GM21576 (cell line): ENCODE measurements at regions not wholly inside any gene's neighbourhood (a gene's known extent, or its start where the extent isn't known, plus 50 kb on each side); places are given as distances from the start of the nearest gene placed in this dataset.

Source experiments
- ATAC-seq: cut with Tn5 transposase; IDR thresholded peaks from one replicate; pipeline ENCODE4 v1.9.1; 2021; ENCODE audit warnings: mild to moderate bottlenecking, moderate library complexity; ENCODE audit not compliant: unreplicated experiment

DNA sequence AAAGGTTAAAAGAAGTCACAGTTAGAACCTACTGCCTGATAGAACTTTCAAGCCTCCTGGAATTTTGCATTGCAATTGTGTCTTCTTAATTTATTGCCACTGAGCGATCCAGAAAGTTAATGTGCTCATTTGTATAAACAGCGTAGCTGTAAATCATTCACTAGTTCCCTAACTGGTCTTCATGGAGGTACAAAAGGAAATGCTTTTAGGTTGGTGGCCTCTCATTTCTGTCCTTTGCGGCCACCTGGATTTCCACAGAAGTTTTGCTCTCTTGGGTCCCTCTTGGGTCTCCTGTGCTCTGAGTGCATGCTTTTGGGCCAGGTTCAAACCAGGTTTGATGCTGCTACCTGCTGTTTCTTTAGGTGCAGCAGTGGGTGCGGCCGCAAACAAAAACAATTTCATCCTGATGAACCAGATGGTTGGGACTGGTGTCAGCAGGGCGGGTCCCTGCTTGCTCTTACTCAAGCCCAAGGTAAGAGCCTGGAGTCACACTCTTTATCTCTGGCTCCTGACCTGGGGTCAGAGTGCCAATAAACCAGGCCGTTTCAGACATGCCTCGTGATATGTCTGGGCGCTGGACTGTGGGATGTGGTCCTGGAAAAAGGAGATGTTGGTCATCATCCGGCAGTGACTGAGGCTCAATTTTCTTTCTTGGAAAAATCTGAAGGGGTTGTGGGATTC, 270.1 kb downstream of the PTTG2 start:
- no peak for ATAC-seq

DNA sequence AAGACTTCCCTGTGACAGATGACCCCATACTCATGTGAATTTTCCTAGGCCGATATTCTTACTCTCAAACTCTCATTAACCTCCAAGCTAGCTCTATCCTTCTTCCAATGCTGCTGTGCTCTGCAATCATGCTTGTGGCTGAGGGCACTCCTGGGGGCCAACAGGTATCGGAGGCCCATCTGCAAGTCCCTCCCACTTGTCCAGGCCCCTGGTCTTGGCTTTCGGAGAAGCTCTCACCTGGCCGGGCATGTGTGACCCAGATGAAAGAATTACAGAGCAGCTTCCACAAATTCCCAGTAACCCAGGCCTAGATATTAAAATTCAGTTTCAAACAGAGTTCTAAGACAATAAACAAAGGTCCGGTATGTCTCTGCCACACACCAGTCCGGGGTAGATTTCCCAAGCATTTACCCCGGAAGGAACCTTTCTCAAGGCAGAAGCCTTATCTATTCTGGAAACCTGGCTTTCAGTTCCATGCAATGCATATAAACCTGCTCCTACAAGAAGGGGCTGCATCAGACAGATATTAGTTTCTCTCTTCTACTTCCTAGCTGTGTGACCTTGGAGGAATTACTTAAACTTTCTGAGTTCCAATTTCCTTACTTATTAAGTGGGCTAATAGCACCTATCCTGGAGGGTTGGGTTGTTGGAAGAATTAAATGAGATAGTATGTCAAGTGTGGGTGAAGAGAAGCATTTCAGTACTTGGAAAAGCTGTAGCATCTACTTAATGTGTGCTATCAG, 270.8 kb downstream of the PTTG2 start:
- no peak for ATAC-seq

DNA sequence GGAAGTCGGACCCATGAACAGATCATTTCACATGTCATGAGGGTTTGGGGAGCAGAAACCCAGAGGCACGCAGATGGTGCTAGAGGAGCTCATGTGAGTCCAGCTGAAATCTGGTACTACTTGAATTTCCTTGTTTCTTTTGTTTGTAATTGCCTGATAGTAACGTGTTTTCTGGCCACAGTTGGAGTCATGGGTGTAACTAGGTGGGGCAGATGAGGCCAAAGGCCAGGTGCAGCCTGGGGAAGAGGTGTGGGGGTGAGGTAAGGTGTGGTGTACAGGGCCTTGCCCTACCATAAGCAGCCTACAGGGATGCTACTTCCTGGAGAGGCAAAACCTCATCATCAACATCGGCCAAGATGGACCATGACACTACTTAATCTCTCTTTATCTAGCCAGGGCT, 271.4 kb downstream of the PTTG2 start:
- no peak for ATAC-seq

DNA sequence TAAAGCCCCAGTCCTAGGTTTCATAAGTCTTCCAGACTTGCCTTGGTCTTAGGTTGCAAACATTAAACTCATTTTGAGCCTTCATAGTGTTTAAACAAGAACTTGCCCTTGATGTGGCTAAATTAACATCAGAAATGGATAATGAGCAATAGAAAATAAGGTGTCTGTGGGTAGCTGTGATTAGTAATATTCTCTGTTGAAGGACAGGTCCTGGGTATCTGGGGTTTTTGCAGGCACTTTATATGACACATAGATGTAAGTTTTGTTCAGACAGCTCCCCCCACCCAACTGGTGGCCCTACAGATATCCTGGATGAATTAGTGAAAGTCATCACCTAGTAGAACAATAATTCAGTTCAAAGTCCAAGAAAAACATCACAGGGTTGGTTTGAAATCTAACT, 272.5 kb downstream of the PTTG2 start:
- ATAC-seq = no peak

DNA sequence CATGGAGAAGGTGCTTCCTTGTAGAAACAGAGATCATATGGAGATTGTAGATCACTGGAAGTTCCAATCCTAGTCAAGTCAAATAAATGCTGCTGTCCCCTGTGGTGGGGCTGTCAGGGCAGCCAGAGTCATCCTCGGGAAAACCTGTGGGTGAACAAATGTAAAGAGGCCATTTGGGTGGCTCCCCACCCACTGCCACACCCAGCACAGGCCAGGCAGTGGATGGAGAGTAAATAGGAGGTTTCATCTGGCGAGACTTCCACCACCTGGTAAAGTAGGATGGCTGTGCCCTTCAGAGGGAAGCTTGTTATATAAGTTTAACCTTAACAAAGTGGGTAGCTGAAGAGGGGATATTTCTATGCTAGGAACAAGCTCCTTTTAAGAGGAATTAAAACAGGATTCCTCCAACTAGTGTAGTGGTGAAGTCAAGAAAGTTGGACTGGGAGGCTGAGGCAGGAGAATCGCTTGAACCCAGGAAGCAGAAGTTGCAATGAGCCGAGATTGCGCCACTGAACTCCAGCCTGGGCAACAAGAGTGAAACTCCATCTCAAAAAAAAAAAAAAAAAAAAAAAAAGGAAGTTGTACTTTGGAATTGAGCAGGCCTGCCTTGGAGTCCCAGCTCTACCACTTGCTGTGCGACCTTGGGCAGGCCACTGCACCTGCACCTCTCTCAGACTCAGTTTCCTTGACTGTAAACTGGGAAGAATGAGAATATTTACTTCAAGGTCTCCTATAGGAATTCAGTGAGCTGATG, 273.7 kb downstream of the PTTG2 start:
- ATAC-seq = no peak

DNA sequence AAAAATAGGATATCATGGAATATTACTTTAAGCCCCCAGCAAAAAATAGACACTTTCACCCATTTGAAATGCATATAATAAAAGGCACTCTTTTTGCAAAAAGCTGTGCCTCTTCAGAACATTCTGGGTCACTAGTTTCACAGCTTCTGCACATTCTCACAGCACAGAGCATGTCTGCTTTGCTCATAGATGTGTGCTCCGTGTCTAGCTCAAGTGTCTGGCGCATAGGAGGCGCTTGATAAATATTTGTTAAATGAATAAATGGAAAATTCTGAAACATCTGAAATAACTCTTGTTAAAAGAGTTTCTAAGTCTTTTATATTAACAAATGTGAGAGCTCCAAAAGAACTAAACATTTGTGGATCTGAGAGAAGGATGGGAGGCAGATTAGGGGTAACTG, 275.2 kb downstream of the PTTG2 start:
- ATAC-seq = no peak

DNA sequence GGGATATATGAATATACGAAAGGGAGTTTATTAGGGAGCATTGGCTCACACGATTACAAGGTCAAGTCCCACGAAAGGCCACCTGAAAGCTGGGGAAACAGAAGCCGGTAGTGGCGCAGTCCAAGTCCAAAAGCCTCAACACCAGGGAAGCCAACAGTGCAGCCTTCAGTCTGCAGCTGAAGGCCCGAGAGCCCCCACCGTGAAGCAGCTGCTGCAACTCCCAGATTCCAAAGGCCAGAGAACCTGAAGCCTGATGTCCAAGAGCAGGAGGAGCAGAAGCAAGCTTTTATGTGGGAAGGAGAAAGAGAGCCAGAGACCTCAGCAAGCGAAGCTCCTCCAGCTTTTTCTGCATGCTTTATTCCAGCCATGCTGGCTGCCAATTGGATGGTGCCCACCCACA, 275.8 kb downstream of the PTTG2 start:
- no peak for ATAC-seq

DNA sequence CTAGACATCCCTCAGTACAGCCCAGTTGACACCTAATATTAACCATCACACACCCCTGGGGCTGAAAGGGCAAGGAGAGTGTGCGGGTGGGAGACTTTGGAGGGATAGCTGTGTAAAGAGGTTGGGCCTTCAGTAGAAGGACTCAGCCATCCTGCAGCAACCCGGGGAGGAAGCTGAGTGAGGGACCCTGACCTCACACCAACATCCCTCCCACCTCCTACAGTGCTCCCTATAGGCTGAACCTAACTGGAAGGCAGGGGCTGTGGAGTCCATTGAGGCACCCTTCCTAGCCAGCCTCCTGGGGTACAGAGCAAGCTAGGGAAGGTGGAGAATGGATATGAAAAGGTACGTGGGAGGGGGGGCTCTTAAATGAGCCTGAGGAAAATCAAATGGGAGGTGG, 276.3 kb downstream of the PTTG2 start:
- no peak for ATAC-seq

DNA sequence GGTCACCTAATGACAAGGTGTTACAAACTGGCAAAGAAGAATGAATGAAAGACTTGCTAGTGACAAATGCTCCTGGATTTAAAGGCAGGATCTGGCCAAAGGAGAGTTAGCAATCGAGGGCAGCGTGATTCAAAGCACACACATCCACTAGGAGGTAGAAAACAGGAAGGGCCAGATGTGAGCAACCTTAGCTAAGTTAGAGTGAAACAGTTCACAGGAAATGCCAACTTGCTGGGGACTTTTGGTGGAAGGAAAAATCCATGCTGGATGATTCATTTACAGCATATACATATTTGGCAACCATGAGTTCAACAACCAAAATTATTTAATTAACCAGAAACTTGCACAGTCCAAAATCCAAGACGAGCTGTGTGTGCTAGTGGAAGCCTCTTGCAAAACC, 276.9 kb downstream of the PTTG2 start:
- no peak for ATAC-seq

DNA sequence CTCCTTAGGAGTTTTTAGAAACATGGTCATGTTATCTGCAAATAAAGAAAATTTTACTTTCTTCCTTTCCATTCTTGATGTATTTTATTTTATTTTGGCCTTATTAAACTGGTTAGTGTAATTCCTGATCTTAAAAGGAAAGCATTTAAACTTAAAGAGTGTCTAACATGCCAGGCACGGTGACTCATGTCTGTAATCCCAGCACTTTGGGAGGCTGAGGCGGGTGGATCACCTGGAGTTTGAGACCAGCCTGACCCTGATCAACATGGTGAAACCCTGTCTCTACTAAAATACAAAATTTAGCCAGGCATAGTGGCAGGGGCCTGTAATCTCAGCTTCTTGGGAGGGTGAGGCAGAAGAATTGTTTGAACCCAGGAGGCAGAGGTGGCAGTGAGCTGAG, 281.3 kb downstream of the PTTG2 start:
- ATAC-seq = no peak

DNA sequence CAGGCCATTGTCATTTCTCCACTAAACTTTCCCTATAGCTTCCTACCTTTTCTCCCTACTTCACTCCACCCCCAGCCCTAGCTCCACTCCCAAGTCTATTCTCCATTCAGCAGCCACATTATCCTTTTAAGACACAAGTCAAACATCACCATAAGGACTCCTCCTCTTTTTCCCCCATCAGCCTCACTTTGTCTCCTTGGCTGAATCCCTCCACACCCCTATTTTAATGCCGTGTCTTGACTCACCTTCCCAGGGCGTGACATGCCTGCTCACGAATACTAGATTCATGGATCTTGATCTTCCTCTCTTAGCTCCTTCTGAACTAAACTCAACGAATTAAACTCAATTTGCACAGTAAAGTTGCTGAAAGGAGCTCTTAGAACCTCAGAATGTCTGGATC, 281.9 kb downstream of the PTTG2 start:
- no peak for ATAC-seq

DNA sequence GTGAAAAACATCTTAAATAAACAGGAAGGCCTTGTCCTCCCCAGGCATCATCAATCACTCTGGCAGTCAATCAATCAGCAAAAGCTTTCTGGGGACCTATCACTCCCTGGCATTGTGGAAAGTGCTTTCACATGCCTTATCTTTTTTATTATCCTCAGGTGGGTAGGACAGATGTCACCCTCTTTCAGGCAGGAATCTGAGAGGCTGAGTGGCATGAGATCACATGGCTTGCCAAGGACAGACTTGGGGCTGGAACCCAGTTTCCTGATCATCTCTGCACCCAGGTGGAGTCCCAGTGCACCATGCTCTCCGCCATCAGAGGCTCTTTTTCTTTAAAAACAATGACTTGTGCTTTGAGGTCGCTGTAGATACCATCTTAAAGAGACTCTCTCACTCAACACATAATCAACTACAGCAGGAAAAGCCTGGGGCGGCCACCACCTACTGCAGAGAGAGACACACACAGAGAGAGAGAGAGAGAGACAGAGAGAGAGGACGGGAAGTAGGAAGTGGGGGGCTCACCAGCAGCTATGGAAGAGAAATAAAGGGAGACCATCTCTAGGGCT, 282.7 kb downstream of the PTTG2 start:
- ATAC-seq = no peak

DNA sequence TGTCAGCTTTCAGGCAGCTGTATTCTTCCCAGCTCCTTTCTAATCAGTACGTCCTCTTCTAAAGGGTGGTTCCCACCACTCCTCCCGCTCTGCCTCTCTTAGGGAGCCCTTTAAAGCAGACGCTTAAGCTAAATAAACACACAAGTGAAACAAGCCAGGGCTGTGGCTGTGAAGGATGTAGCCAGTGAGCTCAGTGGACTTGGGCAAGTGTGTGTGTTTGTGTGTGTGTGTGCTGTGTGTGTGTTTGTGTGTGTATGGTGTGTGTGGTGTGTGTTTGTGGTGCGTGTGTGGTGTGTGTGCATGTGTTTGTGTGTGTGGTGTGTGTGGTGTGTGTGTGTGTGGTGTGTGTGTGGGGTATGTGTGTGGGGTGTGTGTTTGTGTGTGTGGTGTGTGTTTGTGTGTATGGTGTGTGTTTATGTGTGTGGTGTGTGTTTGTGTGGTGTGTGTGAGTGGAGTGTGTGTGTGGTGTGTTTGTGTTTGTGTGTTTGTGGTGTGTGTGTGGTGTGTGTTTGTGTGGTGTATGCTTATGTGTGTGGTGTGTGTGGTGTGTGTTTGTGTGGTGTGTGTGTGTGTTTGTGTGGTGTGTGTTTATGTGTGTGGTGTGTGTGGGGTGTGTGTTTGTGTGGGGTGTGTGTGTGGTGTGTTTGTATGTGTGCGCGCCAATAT, 283.3 kb downstream of the PTTG2 start:
- no peak for ATAC-seq

DNA sequence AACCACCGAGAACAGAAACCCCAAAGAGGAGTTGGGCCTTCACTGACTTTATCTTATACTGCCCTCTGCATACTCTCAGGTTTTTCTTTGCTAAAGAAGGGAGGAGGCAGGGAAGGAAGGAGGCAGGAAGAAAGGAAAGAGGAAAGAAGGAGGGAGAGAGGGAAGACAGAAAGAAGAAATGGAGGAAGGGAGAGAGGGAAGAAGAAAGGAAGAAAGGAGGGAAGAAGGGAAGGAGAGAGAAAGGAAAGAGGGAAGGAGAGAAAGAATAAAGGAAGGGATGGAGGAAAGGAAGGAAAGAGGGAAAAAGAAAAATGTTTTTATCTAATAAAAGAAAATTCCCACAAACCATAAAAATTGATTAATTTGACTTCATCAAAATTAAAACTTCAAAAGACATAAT, 294.6 kb downstream of the PTTG2 start:
- no peak for ATAC-seq

DNA sequence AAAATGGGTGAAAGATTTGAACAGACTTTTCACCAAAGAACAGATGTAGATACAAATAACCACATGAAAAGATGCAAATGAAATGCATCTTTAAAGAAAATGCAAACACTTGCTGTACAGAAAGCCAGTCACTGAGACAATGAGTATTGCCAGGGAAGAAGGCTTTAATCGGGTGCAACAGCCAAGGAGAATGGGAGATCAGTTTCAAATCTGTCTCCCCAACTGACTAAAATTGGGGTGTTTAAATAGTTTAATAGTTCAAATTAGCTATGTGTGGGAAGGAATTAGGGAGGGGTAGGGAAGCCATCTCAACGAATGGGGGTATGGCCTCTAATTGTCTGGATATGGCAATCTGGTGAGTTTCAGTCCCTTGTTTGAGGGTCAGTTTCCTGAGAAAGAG, 295.4 kb downstream of the PTTG2 start:
- no peak for ATAC-seq

DNA sequence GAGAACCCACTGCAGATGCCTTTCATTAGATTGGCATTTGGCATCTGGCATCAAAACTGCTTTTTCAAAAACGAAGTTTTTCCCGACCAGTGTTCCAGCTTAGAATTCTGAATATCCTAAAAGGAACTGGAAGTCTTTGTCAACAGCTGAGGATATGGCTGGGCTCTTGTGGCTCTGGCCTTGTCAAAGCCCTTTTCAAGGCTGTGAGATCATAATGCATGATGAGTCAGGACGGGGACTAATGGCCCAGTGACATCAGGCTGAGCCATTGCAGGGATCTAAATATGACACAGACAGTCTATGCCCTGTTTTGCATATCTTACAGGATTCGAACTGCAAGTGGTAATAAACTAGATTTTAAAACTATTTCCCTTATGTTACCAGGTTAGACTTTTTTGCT, 306.4 kb downstream of the PTTG2 start:
- ATAC-seq = no peak

DNA sequence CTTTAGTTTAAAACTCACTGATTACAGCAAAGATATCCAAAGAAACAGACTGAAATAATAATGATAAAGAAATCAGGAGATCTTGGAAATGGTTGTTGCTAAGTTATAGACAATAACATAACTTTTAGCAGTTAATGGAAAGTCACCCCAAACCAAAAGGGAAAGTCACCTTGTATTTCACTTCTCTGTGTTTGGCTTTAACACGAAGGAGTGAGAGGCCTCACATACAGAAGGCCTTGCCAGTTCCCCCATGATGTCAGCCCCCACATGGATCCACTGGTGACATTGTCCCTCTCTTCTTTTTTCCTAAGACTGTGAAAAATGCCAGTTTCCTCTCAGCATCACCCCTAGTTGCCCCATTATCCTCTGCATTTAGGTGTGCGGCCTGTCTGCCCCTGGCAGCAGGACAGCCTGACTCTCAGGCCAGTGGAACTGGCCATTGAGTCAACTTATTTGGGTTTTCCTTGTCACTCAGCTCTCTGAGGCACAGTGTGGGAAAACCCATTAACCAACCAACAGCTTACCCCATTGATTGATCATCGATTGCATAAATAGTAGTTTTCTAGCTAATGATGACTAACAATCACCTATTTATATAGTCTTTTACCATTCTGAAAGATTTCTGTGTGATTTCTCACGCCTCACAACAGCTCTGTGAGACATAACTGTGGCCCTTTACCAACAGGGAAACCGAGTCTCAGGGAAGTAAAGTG, 308.1 kb downstream of the PTTG2 start:
- no peak for ATAC-seq

DNA sequence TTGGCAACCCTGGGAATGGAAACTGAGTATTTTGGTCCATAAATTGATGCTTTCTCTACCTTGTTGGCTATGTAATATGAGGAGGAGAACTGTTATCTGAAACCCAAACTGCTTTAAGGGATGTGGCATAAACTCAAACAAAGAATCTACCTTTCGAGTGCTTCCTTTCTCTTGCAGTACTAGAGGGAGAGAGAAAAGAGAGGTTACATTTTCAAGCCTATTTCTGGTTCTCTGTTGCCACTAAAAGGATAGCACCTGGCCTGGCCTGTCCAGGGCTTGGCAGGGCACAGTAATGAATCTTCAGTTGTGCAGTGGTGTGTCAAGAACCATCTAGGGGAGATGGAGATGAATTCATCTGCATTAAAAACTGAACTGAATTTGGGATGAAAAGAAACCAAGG, 308.6 kb downstream of the PTTG2 start:
- ATAC-seq = no peak

DNA sequence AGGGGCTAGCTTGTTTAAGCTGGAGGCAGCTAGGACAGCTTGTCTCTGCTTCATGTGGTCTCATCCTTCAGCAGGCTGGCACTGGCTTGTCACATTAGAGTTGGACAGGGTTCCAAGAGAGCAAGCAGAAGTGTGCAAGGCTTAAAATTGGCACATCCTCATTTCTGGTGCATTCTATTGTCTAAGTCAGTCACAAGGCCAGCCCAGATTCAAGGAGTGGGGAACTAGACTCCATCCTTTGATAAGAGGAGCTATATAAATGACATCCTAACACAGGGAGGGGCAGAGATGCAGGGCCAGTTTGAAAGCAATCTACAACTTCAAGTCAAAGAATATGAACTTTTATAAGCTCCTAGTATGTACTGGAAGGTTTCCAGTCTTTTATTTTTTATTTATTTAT, 313.2 kb downstream of the PTTG2 start:
- no peak for ATAC-seq

DNA sequence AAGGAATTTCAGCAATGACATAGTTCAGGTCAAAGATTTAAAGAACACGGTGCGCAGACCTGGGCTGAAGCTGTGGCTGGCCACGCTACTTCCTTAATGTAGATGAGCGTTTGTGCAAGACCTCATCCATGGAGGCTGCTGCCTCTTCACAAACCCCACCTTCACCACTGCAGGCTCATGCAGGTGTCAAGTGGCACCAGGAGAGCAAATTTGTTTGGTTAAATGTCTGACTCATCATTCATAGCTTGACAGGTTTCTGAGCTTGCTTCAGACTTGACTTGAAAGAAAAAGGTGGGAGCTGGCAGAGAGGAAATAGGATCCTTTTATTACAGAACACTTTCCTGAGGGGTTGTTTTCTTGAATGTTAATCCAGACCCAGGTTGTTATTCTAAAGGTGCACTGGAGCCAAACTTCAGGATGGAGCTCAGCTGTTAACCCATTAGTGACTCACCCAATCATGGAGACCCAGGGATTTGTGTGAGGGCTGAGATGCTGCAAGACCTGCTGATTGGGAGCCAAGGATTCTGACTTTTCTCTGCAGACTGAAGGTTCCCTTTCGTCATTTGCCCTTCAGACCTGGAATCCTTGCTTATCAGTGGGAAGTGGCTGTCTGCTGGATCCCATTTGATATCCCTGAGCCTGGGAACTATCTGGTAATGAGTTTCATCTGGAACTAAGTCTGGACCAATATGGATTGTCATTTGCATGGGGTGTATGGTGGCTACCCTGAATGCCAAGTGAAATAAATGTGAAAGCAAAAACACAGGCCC, 315.3 kb downstream of the PTTG2 start:
- ATAC-seq = no peak
